Inflammatory macrophage treated with lipopolysaccharide for 1 hour (primary cell): ENCODE measurements at regions not wholly inside any gene's neighbourhood (a gene's known extent, or its start where the extent isn't known, plus 50 kb on each side); places are given as distances from the start of the nearest gene placed in this dataset.

Experiments used
- DNase-seq, 2 donors: peaks; one replicate each; pipeline ENCODE4 v3.0.0-alpha.2; 2020 to 2022

GRCh38 chr15:69849232-69849610 lies 248.5 kb downstream of the TLE3 start:
- no peak for DNase-seq

- no peak for DNase-seq
Measured at GRCh38 chr15:69852482-69852881, 245.2 kb downstream of the TLE3 start.

- DNase-seq: no peak
Measured at GRCh38 chr15:69852916-69853315, 244.8 kb downstream of the TLE3 start.

- no peak for DNase-seq
Measured at GRCh38 chr15:69853544-69853951, 244.2 kb downstream of the TLE3 start.

GRCh38 chr15:69854001-69854400 lies 243.7 kb downstream of the TLE3 start:
- no peak for DNase-seq

- no peak for DNase-seq
Measured at GRCh38 chr15:69854521-69855181, 243.1 kb downstream of the TLE3 start.

- no peak for DNase-seq
Measured at GRCh38 chr15:69855258-69856000, 242.3 kb downstream of the TLE3 start.

- no peak for DNase-seq
Measured at GRCh38 chr15:69857250-69857649, 240.5 kb downstream of the TLE3 start.

GRCh38 chr15:69857686-69858391 lies 239.9 kb downstream of the TLE3 start:
- DNase-seq: no peak

GRCh38 chr15:69858456-69858855 lies 239.3 kb downstream of the TLE3 start:
- DNase-seq: no peak

GRCh38 chr15:69859866-69860265 lies 237.9 kb downstream of the TLE3 start:
- DNase-seq: no peak

- no peak for DNase-seq
Measured at GRCh38 chr15:69860321-69860720, 237.4 kb downstream of the TLE3 start.

- DNase-seq: no peak
Measured at GRCh38 chr15:69860921-69861320, 236.8 kb downstream of the TLE3 start.

- DNase-seq: peak; percentile 27 to 76
Measured at GRCh38 chr15:69861331-69862171, 236.2 kb downstream of the TLE3 start.

GRCh38 chr15:69862540-69862939 lies 235.2 kb downstream of the TLE3 start:
- DNase-seq: peak in 1 of 2 donors; percentile 16

GRCh38 chr15:69863446-69863845 lies 234.3 kb downstream of the TLE3 start:
- DNase-seq: no peak

- DNase-seq: no peak
Measured at GRCh38 chr15:69865369-69865768, 232.3 kb downstream of the TLE3 start.

- peak; percentile 57 to 60 for DNase-seq
Measured at GRCh38 chr15:69868756-69869155, 229.0 kb downstream of the TLE3 start.

GRCh38 chr15:69869291-69869690 lies 228.4 kb downstream of the TLE3 start:
- no peak for DNase-seq

- DNase-seq: no peak
Measured at GRCh38 chr15:69869881-69870505, 227.7 kb downstream of the TLE3 start.

GRCh38 chr15:69871511-69872134 lies 226.1 kb downstream of the TLE3 start:
- DNase-seq: no peak

GRCh38 chr15:69873807-69874206 lies 223.9 kb downstream of the TLE3 start:
- no peak for DNase-seq
